ENCODE measurements at regions not wholly inside any gene's neighbourhood (a gene's known extent, or its start where the extent isn't known, plus 50 kb on each side); places are given as distances from the start of the nearest gene placed in this dataset.

DNA sequence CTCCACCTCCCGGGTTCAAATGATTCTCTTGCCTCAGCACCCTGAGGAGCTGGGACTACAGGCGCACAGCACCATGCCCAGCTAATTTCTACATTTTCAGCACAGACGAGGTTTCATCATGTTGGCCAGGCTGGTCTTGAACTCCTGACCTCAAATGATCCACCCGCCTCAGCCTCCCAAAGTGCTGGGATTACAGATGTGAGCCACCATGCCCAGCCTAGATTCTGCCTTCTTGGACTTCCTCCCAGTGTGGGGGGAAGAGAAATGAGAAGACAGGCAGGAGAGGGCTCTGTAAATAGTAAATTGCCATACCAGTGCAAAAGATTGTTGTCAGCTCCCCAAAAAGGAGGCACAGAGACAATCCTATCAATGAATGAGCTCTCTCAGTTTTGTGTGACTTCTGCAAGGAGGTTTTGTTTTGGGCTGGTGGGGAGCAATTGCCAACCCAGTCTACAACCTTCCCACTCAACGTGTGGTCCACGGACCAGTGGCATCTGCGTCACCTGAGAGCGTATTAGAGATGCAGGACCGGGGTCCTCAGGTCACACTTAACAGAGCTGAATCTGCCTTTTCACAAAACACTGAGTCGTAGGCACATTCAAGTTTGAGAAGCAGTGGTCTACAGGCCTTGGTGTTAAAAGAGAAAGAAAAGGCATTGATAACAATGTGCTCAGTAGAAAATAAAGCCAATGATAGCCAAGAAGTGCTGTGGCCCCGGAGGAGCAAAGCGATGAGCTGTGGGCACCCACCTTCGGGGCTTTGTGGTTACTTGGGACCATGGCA, 78.1 kb downstream of the MYCN start:
- FAIRE-seq: no peak
- Histone ChIP-seq H3K4me3 (ENCODE audit: low read depth, low read length) (no peak overlapping the region), H3K27me3 (ENCODE audit: control insufficient read depth, insufficient read depth, low read length) (peaks cover 5% of the 10 kb centered on the region), H3K36me3 (ENCODE audit: control insufficient read depth, insufficient read depth, low read length) (no peaks in the 10 kb centered on the region)
- no peak for DNase-seq (ENCODE audit: low read depth)
- TF ChIP-seq, protein P1, sequence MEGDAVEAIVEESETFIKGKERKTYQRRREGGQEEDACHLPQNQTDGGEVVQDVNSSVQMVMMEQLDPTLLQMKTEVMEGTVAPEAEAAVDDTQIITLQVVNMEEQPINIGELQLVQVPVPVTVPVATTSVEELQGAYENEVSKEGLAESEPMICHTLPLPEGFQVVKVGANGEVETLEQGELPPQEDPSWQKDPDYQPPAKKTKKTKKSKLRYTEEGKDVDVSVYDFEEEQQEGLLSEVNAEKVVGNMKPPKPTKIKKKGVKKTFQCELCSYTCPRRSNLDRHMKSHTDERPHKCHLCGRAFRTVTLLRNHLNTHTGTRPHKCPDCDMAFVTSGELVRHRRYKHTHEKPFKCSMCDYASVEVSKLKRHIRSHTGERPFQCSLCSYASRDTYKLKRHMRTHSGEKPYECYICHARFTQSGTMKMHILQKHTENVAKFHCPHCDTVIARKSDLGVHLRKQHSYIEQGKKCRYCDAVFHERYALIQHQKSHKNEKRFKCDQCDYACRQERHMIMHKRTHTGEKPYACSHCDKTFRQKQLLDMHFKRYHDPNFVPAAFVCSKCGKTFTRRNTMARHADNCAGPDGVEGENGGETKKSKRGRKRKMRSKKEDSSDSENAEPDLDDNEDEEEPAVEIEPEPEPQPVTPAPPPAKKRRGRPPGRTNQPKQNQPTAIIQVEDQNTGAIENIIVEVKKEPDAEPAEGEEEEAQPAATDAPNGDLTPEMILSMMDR (IDR thresholded peaks at IDR 0.05; ENCODE audit: insufficient read depth, low read length, severe bottlenecking): no peak

GRCh38 chr2:16016282-16016681, 75.9 kb downstream of the MYCN start:
- FAIRE-seq: no peak
- Histone ChIP-seq H3K27me3 (ENCODE audit: control insufficient read depth, insufficient read depth, low read length) (peaks cover 5% of the 10 kb centered on the region), H3K36me3 (ENCODE audit: control insufficient read depth, insufficient read depth, low read length) (no peaks in the 10 kb centered on the region), H3K4me3 (ENCODE audit: low read depth, low read length) (no peak overlapping the region)
- TF ChIP-seq, protein P1 (IDR thresholded peaks at IDR 0.05; ENCODE audit: insufficient read depth, low read length, severe bottlenecking): no peak
- no peak for DNase-seq (ENCODE audit: low read depth)

- no peak for FAIRE-seq
- no peaks in the 10 kb centered on the region for H3K36me3 ChIP-seq (ENCODE audit: control insufficient read depth, insufficient read depth, low read length)
- H3K27me3 ChIP-seq (ENCODE audit: control insufficient read depth, insufficient read depth, low read length): peaks cover 5% of the 10 kb centered on the region
Observed at GRCh38 chr2:16015903-16016265, 75.5 kb downstream of the MYCN start.

GRCh38 chr2:16015210-16015902, 75.0 kb downstream of the MYCN start:
- H3K4me3 ChIP-seq (ENCODE audit: low read depth, low read length): no peak overlapping the region
- FAIRE-seq (no peak), DNase-seq (ENCODE audit: low read depth) (no peak)
- peaks cover 3% of the 10 kb centered on the region for H3K27me3 ChIP-seq (ENCODE audit: control insufficient read depth, insufficient read depth, low read length)
- TF ChIP-seq, protein P1 (IDR thresholded peaks at IDR 0.05; ENCODE audit: insufficient read depth, low read length, severe bottlenecking): no peak
- no peaks in the 10 kb centered on the region for H3K36me3 ChIP-seq (ENCODE audit: control insufficient read depth, insufficient read depth, low read length)

More at GRCh38 chr2:16015903-16016265, 75.5 kb downstream of the MYCN start:
- TF ChIP-seq, protein P1 (IDR thresholded peaks at IDR 0.05; ENCODE audit: insufficient read depth, low read length, severe bottlenecking): no peak
- no peak overlapping the region for H3K4me3 ChIP-seq (ENCODE audit: low read depth, low read length)
- no peak for DNase-seq (ENCODE audit: low read depth)

- DNase-seq (ENCODE audit: low read depth) (no peak), FAIRE-seq (no peak)
- H3K36me3 ChIP-seq (ENCODE audit: control insufficient read depth, insufficient read depth, low read length): no peaks in the 10 kb centered on the region
- TF ChIP-seq, protein P1 (IDR thresholded peaks at IDR 0.05; ENCODE audit: insufficient read depth, low read length, severe bottlenecking): no peak
- peaks cover 2% of the 10 kb centered on the region for H3K27me3 ChIP-seq (ENCODE audit: control insufficient read depth, insufficient read depth, low read length)
- no peak overlapping the region for H3K4me3 ChIP-seq (ENCODE audit: low read depth, low read length)
Observed at GRCh38 chr2:16014802-16015201, 74.5 kb downstream of the MYCN start.
